ENCODE measurements at regions not wholly inside any gene's neighbourhood (a gene's known extent, or its start where the extent isn't known, plus 50 kb on each side); places are given as distances from the start of the nearest gene placed in this dataset.

DNA sequence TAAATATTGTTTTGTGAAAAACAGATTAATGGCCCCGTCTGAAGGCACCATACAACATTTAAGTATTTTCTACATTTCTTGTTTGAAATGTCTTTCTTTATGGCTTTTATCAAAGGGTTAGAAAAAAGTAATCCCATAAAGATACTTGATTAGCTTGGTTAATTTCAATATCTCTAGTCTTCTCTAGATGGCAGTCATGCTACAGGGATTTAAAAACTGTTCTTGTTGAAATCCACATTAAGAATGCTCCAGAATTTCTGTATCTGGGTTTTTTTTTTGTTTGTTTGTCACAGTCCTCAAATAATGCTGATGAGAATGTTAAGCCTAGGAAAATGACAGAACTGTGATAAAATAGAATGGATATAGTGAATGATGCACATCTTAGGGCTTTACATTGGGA is 109.0 kb upstream of the AADAT start:
- TF ChIP-seq POLR2A (IDR thresholded peaks at IDR 0.05; ENCODE audit: low read depth, low read length) (no peak), POLR2AphosphoS5 (IDR thresholded peaks at IDR 0.05; ENCODE audit: low read depth, low read length) (no peak), TAF1 (IDR thresholded peaks at IDR 0.05; ENCODE audit: borderline replicate concordance, low read depth, low read length) (no peak)
